NCI-H1694 (cell line): ENCODE measurements at regions not wholly inside any gene's neighbourhood (a gene's known extent, or its start where the extent isn't known, plus 50 kb on each side); places are given as distances from the start of the nearest gene placed in this dataset.

Experiments
- DNase-seq: peaks from one replicate; lab custom pipeline; 2025; lab: John Stamatoyannopoulos, UW

DNA sequence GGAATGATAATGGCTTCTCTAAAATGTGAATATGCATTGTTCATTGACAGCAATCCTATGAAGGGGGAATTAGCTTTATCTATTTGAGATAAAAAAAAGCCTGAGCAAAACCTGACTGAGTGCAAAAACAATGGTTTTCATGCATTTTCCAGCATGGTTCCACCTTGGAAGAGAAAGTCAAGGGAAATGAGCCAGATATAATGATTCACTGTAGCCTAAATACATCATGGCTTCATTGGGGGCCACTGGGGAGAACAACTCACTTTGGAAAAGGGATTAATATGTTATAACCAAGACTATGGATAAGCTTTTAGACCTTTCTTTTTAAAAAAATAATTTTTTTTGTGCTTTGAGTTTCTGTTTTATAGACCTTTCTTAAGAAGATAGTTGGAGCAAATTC lies 679.7 kb downstream of the NYAP2 start:
- no peak for DNase-seq

DNA sequence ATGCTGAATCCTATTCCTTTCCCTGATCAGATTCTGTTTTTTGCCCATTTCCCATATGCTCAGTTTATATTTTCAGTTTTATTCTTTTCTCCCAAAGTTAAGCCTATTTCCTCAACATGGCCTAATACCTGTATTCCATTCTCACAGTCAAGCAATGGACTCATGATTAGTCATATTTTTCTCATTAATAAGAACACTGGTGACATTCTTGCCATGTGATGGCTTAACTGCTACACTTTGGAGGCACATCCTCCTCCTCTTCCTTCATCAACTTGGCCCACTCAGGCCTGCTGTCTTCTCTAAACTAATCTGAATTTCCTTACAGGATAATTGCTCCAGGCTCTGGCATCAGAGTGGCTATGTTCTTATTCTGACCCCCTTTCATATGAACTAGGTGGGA lies 679.2 kb downstream of the NYAP2 start:
- DNase-seq = no peak

DNA sequence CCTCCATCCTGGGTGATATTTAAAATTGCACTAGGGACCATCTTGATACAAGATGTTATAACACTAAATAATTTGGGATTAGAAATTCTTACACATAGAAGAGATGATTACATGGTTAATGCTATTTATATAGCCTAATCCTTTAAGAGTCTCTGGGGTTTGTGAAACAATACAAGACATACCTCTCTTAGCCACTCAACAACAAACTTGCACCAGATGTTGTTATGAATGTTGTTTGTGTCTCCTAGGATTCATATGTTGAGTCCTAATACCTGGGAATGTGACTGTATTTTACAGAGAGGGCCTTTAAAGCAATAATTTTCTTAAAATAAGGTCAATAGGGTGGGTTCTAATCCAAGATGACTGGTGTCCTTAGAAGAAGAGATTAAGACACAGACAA lies 678.3 kb downstream of the NYAP2 start:
- no peak for DNase-seq

DNA sequence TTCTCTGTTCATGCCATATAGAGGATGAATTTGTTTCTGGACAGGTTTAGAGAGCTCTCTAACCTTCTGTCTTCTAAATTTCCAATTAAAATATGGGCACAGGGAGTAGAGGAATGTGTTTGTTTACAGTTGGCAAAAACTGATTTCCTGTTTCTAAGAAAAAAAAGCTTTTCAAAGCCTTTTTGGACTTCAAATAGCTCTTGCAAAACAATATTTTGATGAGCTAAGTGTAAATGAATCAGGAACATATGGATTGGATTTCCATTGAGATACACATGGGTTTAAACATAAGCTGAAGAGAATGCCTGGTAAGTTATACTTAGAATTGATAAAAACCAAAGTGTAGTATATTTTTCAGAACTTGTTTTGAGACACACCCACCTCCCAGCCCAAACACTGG lies 677.5 kb downstream of the NYAP2 start:
- no peak for DNase-seq

DNA sequence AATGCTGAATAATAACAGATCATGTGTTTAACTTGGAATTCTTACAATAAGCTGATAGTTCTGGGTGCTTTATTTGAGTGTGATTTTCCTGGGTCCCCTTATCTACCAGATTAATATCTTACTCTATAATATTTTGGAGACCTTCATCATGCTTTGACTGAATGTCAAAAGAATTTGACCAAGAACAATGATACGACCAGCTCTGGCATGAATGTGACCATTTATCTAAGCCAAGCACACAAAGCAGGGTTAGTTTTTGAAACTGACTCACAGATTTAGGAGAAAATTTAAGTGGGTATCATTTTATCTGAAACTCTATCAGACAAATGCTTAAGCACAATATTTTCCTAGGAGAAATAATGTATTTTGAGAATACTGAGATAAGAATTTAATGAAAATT lies 677.0 kb downstream of the NYAP2 start:
- no peak for DNase-seq

DNA sequence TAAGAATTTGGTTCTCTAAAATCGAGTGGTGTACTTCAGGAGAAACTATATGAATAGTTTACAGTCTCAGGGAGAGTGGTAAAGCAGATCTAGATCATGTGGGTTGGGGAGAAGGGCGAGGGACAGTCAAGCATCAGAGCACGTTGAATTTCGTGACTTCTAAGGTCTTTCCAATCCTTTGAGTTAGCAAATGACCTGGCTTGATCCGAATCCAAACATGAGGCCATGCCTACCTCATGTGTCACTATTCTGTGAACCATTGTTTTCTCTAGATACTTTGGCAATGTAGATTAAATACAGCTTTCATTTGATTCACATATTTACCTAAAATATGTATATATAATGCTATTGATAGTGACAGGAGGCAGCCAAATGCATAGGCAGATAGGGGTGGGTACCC lies 674.9 kb downstream of the NYAP2 start:
- DNase-seq = no peak

DNA sequence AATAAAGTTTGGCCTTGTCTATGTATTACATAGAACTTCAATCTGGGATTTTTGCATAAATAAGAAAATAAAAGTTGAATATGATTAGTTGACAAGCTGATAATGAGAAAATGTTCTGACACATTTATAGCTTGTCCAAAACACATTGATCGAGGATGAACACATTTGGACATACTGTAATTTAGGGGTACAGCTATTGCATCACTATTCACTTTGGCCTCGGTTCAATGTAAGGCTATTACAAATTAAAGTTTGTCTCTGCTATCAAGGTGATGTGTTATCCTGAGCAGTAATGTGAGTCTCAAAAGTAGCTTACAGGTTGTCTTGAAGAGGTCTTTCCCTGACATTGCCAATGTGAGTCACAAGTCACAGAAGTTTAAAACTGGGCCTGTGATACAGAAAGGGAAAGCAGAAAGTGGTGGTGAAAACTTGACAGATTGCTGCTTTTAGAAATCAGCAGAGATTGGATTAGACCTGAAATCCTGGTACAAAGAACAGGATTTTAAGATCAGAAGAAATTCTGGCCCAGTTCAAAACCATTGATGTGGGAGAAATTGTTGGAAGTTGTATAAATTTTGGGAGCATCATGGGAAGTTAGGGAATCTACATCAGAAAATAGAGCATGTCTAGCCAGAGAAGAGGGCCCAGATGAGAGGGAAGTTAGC lies 674.1 kb downstream of the NYAP2 start:
- DNase-seq = no peak

DNA sequence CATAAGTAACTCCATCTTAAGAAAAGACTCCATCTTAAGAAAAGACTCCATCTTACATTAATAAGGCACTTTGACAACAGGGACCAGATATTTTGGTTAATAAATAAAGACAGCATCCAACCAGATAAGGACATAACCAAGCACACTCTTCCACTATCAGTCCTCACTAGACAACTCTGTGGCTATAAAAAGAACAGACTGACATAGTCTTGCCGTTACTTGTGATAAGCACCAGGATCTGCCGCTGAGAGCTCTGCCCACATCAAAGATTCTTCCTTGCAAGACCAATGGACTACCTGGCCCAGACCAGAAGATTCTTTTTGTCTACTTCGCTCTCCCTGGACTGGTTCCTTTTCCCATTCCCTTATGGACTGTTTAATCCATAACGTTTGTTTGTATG lies 667.4 kb downstream of the NYAP2 start:
- no peak for DNase-seq

DNA sequence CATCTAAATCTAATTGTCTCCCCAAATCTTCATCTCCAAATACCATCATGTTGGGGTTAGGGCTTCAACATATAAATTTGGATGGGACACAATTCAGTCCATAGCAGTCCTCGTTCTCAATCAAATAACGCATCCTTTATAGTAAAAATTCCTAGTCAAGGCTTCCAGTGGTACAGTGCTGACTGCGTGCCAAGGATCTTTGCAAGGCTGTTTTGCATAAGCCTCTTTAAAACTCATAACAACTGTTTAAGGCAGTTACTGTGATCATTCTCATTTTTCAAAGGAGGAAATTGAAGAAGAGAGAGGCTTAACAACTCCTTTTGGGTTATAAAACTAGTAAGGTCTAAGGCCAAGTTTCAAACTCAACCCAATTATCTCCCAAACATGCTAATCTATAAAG lies 666.9 kb downstream of the NYAP2 start:
- DNase-seq = no peak

DNA sequence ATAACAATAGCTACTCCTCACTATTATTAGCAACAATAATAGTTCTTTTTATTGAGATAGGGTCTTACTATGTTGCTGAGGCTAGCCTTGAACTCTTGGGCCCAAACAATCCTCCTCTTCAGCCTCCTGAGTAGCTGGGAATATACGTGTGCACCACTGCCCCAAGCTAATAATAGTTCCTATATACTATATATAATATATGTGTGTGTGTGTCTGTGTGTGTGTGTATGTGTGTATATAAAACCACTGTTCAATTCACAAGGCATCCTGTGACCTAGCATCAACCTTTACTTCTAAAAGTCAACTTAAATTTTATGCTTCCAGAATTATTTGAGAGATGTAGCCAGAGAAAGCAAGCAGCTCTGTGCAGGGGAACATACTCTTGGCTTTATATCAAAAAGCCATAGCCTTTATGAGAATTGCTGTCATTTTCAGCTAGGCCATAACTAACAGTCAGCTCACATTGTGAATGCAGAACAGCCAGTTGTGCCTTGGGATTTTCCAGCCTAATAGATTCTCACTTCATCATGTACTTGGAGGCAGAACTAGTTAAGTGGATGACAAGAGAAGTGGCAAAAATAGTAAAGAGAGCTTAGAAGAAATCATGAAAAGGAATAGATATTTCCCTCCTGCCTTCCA lies 665.5 kb downstream of the NYAP2 start:
- no peak for DNase-seq

DNA sequence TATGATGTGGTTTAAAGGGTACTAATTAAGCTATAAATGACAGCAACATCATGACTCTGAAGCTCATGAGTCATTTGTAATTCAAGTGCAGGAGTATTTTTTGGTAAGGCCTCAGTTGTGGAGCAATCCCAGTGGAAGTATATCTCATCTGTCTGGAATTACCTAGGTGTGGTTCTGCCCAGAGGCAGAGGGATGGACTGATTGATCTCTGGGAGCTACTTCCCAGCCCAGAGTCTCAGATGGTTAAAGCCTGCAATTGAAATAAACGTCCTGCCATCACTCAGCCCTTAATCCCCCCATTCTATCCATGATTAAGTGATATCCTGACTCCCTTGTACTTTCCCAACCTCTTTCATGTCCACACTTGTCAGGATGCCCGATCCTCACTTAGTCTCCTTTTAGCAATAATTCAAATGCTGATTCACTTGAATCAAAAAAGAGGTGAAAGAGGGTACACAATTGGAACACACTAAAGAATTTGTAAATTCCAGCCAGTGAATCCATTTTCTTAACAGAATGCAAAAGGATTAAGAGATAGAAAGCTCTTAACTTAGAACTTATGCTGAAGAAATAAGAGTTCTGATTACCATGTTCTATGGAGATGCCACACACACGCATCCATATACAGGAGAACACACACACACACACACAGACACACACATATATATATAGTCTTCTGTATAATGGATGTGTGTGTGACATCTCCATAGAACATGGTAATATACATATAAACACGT lies 664.4 kb downstream of the NYAP2 start:
- DNase-seq = no peak

DNA sequence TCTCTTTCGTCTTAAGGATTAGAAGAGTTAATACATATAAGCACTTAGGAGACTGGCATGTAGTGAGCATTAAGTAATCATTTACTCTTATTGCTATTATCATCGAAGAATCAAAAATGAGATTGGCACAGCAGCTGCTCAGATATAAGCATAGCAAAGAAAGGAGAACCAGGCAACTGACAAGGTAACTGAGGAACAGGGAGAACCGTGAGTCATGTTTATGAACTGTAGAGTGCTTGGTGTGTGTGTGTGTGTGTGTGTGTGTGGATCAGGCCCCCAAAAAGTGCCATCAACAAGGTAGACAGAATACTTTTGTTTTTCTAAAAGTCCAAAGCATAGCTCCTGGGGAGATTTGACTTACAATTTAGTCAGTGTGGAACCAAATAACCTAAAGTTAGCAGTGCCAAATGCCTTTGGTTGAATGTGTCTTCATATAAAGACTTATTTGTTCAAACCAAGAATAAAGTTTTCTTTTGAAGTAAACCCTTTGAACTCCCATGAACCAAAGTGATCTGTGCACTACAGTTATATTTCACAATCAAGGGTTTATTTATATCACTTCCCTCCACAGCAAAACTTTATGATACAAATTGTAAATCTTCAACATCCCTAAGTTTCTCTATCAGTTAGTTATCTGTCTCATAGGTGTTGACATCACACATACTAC lies 660.6 kb downstream of the NYAP2 start:
- no peak for DNase-seq

DNA sequence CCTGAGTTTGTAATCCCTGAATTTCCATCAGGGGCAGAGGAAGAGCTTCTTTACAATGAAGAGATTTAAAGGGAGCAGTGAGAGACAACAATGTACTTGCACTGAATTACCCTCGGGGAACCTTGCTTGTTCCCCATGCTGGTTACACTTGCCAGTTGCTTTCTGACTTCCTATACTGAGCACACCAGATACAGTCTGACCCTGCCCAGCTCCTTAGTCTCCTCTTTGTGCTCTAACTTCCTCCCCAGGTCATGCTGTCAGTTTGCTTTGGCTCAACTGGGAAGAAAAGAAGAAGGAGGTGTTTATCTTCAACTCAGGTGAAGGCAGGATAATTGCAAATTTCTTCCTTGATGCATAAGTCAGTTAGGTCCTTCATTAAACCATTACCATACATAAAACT lies 658.4 kb downstream of the NYAP2 start:
- no peak for DNase-seq

DNA sequence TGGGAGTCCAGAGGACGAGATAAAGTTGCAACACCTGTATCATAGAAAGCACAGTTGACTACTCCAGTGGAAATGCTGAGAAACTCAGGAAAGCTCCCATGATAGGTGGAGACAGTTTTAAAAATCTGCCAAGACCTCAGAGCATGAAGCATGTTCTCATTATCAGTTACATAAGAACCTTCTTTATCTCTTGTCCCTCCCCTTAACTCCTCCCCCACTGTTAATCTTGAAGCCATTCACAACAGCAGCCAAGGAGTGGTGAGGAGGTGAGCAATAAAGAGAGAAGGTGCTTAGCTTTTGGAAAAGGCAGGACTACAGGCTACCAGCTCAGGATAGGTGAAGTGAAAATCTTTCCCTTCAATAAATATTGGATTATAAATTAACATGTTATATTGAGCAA lies 657.9 kb downstream of the NYAP2 start:
- no peak for DNase-seq

DNA sequence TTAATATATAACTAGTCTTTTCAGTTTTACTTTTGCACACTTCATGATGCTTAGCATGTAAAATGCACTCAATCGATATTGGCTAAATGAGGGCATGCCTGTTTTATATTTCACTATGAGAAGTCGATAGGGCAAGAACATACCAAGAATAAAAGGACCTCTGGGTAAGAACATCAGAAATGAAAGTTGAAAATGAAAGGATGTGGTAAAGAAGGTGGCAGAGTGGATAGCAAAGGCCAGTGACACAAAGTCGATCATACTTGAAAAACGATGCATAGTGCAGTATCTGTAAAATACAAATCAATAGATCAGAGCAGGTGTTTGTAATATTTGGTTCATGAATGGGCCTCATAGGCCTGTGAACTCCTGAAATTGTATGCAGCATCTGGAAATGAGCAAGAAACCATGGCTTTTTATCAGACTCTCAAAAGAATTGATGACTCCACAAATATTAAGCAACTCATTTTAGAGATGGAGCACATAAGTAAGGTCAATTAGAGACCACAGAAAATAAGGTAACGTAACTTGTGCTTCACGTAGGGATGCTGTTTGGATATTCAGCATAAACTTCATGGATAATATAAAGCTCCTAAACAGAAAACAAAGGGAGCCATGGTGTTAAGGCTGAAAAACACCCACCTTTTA lies 653.4 kb downstream of the NYAP2 start:
- no peak for DNase-seq

DNA sequence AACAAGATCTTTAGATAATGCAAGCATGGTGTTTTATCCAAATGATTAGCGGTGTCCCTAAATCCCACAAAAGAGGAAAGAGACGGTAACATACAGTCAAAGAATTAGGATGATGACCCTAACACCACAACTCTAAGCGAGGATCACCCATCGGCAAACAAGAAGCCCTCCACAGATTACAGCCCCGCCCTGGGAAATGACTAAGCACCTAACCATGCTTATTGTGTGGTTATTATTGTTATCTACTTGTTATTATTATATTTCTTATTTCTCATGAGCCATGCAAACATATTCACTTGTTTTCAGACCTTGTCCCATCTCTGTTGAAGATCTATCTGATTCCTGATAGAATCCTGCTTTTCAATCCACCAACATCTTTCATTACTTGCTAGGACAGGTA lies 651.3 kb downstream of the NYAP2 start:
- DNase-seq = no peak

DNA sequence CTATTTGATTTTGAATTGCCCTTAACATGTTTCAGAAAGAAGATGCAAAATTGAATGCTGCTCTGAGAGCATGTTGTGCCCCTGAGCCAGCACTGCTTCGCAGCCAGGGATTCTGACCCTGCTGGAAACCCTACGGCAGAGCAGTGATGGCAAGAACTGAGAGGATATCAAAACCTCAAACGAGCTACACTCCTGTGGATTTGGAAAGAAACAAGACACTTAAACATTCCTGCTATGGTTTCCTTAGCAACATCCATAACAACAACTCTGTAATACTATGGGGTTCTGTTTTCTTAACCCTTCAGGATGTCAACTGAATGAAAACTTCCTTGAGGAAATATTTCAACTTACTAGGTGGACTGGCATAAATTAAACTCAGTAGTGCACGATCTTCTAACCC lies 649.1 kb downstream of the NYAP2 start:
- no peak for DNase-seq

DNA sequence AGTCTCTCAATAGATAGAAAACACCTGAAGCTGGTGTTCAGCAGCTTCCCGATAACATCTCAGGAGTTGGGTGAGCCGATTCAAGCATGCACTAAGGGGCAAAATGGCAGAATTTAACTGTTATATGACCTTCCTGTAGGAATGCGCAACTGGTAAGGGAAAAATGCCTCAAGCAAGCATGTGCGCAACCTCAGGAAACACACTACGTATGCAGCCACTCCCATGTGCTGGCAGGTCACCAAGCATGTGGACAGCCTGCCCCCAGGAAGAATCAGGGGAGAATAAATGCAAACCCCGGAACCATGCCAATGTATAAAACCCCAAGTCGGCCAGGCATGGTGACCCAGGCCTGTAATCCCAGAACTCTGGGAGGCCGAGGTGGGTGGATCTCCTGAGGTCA lies 645.6 kb downstream of the NYAP2 start:
- no peak for DNase-seq

DNA sequence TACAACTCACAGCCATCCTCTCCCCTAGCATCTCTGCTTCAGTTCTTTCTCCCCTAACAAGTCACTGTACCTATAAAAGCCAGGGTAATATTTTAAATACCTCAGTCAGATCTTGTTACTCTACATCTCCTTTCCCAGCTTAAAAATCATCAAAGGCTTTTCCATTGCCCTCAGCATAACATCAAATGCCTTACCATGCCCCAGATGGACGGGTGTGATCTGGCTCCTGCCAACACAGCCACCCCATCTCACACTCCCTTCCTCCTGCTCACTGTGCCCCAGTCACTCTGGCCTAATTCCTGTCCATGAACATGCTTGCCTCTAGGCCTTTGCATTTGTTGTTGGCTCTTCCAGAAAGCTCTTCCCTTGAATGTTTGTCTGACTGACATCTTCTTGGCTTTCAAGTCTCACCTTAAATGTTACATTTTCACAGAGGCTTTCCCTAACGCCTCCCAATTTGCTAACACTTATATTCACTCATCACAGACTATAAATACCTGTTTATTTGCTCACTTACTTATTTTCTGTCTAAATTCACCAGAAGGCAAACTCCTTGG lies 640.9 kb downstream of the NYAP2 start:
- DNase-seq = no peak

DNA sequence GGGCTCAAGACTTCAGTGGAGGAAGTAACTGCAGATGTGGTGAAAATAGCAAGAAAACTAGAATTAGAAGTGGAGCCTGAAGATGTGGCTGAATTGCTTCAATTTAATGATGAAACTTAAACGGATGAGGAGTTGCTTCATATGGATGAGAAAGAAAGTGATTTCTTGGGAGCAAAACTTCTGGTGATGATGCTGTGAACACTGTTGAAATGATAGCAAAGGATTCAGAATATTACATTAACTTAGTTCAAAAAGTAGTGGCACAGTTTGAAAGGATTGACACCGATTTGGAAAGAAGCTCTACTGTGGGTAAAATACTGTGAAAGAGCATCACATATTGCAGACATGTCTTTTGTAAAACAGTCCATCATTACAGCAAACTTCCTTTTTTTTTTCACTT lies 638.0 kb downstream of the NYAP2 start:
- DNase-seq = no peak

DNA sequence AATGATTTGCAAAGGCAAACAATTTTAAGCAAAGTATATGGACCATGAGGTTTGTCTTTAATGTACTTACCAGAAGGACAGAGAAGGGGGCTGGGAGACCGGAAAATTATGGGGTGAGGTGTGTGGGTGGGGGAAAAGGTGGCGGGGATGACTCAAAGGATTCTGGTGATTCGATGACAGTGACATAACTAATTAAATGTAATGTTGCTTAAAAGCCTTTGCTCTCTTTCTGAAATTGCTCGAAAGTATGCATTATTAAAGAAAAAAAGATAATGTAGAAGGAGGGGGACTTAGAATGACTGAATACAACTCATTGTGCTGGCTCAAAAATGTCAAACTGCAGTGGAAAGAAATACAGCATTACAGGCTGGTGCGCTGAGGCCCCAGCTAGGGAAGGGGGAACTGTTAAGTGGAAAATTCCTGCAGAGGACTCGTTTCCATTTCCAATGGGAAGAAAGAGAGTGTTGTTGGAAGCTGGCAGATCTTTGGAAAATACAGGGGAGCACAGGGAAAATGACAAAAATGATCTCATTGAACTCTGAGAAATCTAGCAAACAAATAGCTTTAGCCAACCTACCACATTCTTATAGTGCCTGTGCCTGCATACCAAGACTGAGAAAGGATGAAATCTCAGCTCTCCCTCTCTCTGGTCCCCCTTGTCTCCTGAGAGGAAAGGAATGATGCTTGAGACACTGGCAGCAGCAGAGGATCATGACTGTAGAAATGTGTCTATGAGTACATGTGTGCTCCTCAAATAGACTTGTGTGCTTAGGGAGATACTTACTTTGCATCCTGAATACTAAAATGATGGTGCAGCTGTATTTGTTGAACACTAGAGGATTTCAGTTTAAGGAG lies 632.4 kb downstream of the NYAP2 start:
- no peak for DNase-seq
